Upper lobe of left lung (tissue), 4 donors: ENCODE measurements at regions not wholly inside any gene's neighbourhood (a gene's known extent, or its start where the extent isn't known, plus 50 kb on each side); places are given as distances from the start of the nearest gene placed in this dataset.

Experiments used
- CTCF ChIP-seq, 6 experiments: fragments of 450-650 bp in 4 of 6; fragments of 200-600 bp in 2 of 6; sonication (generic) in 2 of 6; IDR thresholded peaks; one replicate each; pipeline ENCODE4 v1.5.1; 2016 to 2019; ENCODE audit warnings: antibody characterized with exemption in 6 of 6
- EP300 ChIP-seq, 4 donors: sonication (generic); formaldehyde crosslinking; IDR thresholded peaks; one replicate each; pipeline ENCODE4 v1.5.1; 2017; ENCODE audit warnings: antibody characterized with exemption in 4 of 4, control low read depth in 2 of 4
- POLR2A ChIP-seq, 4 donors: fragments of 450-650 bp; IDR thresholded peaks; one replicate each; pipeline ENCODE4 v1.5.1; 2016 to 2017; ENCODE audit warnings: antibody characterized with exemption in 4 of 4, mild to moderate bottlenecking in 2 of 4
- POLR2AphosphoS5 ChIP-seq, 2 donors: sonication (generic); formaldehyde crosslinking; IDR thresholded peaks; one replicate each; pipeline ENCODE4 v1.5.1; 2017; ENCODE audit warnings: antibody characterized with exemption in 2 of 2

- TF ChIP-seq CTCF (IDR thresholded peaks at IDR 0.05) (no peak), POLR2A (IDR thresholded peaks at IDR 0.05) (no peak), POLR2AphosphoS5 (IDR thresholded peaks at IDR 0.05) (no peak), EP300 (IDR thresholded peaks at IDR 0.05) (no peak)
Measured at GRCh38 chr18:28792404-28793086, 615.6 kb upstream of the CDH2 start.
